Stimulated activated CD4-positive, alpha-beta T cell treated with anti-CD3 and anti-CD28 coated beads, Interleukin-12 subunit alpha, Interleukin-12 subunit beta, amount 100 ng/mL, for 48 hours (primary cell): ENCODE measurements at regions not wholly inside any gene's neighbourhood (a gene's known extent, or its start where the extent isn't known, plus 50 kb on each side); places are given as distances from the start of the nearest gene placed in this dataset.

Experiments used
- DNase-seq, 3 donors: peaks; one replicate each; pipeline ENCODE4 v3.0.0-alpha.2; 2020; ENCODE audit warnings: low read depth in 2 of 3, low spot score in 1 of 3

DNA sequence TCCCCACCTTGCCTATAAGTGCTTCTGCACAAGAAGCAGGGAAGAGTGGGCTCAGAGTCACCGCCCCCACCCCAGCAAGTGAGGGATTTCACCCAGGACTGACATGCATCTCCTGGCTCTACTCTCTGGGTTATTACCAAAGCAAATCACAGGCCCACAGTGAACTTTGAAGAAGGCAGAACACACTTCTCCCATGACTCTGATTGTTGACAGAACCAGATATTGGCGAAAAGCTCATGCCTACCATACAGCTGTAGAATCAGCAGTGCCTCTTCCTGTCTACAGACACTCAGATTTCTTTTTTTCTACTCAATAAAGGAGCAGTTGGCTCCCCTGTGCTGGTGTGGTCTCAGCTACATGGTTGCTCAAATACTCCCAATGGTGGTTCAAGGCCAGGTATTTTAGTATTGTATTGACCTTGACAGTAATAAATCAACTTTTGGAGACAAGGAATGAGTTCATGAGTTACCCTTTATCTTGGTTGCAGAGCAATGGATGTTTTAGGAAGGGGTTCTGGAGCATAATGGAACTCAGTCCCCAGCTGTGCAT lies 512.9 kb upstream of the ID2 start:
- no peak for DNase-seq

DNA sequence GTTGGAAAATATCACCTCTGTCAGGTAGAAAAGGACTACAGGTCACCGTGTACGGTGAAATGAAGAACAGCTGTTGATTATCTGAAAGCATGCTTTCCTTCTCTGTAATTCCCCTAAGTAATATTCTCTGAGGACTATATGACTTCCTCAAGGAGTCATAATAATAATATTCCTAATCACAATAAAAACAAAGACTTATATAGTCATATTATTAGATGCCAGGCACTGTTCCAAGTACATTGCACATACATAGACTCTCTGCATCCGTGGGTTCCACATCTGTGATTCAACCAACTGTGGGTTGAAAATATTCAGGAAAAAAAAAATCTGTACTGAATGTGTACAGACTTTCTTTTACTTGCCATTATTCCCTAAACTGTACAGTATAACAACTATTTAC lies 512.4 kb upstream of the ID2 start:
- no peak for DNase-seq

DNA sequence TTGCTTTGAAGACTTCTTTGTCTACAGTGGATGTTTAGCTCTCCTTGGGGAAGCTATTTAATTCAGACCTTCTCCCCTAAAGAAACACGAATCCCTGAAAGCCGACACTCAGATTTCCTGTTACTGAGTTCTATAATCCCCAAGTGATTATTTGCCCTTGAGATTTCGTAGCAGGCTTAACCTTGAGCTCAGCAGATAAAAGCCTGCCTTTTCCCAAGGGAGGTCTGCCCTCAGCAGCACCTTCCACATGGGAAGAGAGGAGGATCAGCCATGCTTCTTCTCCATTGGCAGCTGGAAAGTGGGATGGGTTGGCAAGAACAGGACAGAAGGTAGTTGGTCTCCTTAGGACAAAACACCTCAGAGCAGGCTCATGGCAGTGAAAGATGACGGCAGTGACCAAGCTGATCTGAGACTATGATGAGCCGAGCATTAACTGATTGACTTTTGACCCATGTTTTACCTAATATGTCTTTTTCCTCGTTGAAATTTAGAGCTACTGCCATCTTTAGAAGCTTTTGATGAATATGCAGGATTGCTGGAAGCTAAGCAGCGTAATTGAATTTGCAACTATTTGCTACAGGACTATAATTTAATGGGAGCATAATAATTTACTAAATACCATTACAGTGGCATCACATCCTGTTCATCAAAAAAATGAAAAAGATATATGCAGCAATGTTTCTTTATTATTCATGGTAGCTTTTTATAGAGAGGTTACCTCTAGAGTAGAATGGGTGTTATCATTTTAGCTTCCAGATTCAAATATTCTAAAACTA lies 511.1 kb upstream of the ID2 start:
- DNase-seq = no peak

DNA sequence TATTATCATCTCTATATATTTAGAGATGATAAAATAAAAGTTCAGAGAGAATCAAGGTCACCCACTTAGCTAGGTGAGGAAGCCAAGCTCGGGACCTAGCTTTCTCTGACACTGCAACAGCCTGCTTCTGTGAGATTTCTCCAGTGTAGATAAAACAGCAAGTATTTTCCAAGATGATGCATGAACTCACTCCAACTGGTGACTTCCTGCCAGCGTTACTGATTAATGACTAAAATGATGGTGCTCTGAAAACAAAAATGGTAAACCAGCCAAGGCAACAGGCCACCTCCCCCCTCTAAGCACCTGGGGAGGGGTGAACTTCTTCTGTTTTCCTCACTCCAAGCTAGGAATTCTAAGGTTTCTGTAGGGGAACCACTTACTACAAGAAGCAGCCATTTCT lies 510.2 kb upstream of the ID2 start:
- no peak for DNase-seq

DNA sequence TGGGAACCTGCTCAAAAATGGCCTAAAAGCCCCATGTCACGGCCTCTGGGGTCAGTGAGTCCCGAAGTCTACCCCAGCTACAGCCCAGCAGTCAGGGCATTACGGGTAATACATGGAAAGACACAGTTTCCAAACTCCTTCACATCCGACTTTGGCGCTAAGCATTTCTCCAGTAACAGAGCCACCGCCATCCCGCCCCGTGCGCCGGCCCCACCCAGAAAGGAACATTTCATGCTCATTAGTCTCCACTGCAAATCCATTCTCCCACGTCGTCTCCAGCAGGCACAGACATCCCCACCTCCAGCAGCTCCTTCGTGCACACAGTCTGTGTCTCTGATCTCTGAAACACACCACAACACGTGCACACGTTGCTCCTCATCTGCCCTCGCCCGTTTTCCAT lies 509.2 kb upstream of the ID2 start:
- DNase-seq = no peak

DNA sequence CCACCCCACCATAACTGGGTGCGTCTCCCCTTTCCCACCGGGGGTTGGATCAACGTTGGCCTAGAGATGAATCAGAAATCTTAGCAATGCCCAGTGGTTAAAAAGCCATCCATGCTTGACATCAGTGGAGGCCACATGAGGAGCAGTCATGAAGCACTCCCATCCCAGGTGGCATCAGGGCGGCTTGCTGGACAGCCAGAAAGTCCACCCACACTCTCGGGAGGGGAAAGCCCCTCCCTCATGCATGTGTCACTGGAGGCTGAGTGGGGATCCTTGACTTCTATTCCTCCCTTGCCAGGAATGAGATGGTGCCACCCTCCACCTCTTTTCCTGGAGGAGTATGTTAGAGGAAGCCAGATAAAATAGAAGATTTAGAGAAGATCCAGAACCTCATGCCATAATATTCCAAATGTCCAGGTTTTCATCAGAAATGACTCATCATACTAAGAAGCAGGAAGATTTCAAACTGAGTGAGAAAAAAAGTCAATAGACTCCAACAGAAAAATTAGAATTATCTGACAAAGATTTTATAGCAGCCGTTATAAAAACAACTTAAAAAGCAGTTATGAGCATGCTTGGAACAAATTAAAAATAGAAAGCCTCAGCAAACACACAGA lies 507.1 kb upstream of the ID2 start:
- no peak for DNase-seq

DNA sequence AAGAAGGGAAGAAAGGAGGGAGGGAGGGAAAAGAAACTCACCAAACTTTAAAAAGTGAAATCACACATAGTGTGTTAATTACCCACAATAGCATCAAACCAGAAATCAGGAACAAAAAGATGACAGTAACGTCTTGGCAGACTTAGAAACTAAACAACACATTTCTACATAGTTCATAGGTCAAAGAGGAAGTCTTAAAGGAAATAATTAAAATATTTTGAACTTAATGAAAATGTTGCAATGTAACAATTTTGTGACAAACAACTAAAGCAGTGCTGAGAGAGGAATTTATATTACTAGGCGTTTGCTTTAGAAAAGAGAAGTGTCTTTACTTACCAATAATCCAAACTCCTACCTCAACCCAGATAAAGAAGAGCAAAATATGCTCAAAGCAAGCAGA lies 505.0 kb upstream of the ID2 start:
- DNase-seq = no peak

DNA sequence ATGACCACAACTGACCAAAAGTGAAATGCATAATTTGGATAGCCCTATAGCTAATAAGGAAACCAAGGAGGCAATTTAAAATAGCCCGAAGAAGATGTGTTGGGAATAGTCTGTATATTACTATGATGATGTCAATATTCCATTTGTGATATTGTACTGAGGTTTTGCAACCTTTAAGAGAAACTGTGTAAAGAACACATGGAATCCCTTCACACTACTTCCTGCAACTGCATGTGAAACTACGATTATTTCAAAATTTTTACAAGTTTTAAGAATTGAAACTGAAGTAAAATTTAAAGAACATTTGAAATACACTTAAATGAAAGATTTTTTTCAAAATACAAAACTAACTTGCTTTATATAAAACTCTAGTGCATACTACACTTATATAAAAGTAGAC lies 504.3 kb upstream of the ID2 start:
- DNase-seq = no peak

DNA sequence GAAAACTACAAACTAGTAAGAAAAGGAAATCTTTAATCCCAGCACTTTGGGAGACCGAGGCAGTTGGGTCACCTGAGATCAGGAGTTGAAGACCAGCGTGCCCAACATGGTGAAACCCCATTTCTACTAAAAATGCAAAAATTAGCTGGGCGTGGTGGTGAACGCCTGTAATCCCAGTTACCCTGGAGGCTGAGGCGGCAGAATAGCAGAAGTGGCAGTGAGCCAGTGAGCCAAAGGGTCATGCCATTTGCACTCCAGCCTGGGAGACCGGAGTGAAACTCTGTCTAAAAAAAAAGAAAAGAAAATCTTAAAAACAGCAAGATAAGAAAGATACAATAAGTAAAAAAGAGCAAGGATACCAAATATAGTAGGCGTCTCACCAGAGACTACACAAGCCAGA lies 502.9 kb upstream of the ID2 start:
- DNase-seq = no peak

DNA sequence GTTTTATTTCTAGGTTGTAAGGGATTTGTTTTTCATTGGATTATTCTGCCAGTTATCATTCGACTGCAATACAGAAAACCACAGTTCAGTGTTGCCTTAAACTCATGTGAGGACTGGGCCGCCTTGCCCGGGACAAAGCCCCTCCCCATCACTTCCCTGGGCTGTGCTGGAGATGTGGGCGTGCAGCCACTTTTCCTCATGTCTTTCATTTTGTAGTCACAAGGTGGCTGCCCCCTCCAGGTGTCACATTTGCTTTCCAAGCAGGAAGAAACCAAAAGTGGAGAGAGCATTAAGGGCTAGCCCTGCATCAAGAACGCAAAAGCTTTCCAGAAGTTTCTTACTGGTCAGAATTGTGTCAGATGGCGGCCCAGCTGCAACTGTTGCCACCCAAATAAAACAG lies 492.5 kb upstream of the ID2 start:
- DNase-seq = no peak

DNA sequence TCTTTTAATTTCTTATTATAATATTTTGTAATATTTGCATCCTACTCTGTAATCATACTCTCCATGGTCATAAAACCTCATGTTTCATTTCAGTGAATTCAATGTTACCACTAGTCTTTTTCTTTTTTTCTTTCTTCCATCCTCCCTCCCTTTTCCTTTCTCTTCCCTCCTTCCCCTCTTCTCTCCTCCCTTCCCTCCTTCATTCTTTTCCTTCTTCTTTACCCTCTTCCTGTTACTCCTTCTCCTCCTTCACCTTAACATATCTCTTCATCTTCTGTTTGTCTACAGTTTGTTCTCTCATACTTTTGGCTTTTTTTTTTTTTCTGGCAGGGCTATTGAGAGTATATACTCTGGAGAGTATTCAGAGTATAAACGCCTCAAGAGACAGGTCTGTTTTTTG lies 491.6 kb upstream of the ID2 start:
- no peak for DNase-seq

DNA sequence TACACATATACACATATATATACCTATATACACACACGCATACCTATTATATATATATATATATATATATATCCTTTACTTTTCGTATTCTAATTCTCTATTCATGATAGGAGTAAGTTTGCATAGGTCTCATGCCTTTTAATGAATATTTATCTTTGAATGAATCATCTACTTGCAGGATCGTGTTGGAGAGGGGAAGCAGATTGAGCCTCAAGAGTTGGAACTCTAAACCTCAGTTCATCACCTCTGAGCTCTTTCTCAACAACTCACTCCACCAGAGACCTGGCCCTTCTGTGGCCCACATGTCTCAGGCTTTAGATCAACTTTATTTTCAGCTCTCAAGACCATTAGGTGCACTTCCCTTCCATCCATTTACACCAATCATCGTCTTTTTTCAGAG lies 490.4 kb upstream of the ID2 start:
- DNase-seq = no peak

DNA sequence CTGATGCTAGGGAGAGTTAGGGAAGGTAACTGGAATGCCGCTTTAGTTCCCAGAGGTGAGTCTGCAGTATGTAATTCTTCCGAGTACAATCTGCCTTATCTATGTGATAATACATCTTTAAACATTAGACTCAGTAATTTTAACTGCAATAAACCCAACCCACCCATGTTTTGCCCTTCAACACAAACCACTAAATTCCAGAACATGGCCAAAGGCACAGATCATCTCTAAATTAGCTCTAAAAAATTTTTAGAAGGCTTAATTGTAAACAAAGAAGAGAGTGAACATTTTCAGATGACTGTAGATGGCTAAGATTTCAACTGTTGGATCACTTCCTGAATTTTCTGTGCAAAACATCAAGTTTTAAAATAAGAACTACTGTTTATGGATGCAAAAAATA lies 488.7 kb upstream of the ID2 start:
- no peak for DNase-seq

DNA sequence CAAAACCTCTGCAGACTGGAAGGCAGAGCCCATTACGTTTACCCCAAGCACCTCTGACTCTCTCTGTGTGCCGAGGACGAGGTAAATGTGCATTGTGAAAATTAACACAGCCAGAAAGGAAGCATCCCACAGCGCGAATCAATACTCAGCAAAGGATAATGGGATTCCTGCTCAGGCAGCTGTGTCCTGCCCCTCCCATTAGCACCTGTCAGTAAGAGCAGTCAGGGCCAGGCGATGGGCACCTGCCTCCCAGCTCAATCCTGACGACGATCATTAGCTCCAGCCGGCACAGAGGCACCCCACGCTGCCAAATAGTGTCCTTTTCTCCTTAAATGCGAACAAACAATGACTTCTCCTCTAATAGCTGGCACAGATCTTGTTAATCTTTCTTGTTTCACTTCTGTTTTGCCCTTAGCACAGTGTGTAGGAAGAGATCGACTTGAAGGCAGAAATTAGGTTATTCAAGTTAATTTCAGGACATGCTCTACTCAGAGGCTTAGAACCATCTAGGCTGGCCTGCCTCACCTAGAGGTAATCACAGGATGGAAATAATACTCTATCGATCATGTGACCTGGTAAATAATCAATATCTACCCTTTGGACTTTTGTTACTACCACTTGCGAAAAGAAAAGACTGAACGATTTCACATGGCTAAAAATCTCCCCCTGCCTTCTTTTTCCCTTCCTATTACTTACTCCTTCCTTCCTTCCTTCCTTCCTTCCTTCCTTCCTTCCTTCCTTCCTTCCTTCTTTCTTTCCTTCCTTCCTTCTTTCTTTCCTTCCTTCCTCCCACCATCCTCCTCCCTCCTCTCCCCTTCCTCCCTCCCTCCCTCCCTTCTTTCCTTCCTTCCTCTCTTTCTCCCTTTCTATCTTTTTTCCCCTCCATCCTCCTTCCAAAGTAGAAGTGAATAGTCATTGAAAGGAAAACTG lies 487.9 kb upstream of the ID2 start:
- DNase-seq = no peak

DNA sequence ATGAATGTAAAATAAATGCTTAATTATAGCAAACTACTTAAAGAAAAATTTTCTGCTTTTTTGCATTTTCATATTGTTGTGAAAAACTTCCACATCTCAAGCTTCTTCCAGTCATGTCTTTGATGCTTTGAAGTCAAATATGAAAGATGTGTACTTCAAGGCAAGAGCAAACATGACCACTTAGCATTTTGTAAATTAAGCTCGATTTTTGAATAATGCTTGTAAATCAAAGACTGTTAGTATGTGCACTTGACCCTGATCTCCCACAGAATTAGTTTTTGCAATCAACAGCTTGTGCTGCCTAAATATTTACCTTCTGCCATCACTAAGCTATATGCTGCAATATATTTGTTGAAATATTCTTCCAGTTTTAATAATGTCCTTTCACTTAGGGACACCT lies 486.1 kb upstream of the ID2 start:
- no peak for DNase-seq

DNA sequence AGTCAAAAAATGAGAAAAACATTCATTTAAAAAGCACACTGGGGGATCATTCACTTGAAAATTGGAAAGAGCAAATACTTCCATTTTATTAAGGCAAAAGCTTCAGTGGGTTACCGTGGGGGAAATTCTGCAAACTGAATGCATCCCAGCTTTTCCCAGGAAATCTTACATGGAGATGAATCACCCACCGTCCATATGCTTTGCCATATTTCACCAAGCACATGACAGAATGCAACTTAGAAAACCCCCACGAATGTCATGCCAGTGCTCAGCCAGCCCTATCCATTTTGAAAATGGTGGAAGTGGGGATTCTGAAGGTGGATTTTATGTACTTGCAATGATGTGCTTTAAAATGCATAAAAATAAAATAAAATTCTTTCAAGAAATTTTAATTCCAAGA lies 485.5 kb upstream of the ID2 start:
- no peak for DNase-seq

DNA sequence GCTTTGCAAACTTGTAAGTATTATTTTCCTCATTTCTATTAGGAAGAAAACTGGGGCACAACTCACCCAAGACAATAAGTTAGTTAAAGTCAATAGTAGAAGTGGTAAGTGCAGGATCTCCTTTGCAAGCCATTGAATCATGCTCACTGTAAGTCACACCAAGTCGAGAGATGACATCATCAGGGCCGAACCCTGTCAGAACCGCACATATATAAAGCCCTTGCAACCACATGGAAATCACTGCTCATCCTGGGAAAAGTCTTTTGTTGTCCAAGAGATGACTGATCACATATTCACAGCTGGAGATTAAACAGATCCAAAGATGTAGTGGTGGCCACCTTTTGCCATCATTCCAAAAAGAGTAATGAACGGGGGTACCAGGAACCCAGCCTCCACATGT lies 484.8 kb upstream of the ID2 start:
- no peak for DNase-seq

DNA sequence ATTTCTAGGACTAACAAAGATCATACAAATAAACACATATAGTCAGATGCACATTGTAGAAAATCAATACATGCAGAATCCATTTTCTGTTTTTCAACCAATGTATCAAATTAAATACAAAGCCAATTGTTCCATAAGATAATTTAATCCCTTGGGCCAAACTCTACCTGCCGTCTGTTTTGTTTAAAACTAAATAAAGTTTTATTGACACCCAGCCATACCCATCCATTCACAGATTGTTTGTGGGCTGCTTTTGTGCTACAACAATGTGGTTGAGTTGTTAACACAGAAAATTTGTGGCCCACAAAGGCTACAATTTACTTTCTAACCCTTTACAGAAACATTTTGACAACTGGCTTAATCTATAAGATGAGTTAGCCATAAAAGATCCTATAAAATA lies 484.0 kb upstream of the ID2 start:
- no peak for DNase-seq

DNA sequence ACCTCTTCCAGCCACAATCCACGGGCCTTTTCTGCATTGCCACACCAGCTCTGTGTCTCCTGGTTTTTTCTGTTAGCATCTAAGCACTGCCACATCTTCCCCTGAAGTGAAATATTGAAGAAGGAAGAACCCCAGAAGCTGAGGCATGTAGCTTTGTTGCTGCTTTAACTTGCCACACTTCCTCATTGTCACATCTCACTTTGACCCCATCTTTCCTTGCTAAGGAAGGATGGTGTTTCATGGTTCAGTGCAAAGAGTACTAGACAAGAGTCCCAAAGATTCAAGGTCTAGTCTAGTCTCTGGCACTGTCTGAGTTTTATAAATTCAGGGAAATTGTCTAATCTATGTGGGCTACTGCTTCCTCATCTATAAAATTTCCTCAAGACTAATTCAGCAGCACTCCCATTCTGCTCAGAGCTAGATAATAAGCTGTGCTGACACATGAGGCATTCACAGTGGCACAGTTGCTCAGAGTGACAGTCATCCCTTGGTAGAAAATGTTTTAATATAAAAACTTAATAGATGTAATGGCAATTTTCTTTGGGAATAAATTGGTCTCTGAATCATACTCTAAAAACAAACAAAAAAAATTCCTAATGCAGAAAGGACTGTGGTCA lies 483.0 kb upstream of the ID2 start:
- DNase-seq = no peak

DNA sequence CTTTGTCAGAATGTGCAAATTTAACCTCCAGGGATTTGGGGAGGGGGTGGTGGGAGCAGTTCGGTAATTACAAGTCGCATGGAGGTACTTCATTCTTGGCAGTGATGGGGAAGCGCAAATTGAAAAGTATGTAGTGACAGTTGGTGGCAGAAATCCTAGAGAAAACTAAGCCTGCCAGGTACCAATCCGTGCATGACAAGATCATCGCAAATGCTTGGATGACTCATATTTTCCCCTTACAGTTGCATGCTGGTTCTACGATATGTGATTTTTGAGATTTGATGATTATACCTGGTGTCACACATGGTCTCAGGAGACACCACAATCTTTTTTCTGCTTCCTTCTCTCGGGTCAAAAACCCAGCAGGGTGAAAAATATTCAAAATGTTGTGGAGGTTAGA lies 479.7 kb upstream of the ID2 start:
- DNase-seq = no peak

DNA sequence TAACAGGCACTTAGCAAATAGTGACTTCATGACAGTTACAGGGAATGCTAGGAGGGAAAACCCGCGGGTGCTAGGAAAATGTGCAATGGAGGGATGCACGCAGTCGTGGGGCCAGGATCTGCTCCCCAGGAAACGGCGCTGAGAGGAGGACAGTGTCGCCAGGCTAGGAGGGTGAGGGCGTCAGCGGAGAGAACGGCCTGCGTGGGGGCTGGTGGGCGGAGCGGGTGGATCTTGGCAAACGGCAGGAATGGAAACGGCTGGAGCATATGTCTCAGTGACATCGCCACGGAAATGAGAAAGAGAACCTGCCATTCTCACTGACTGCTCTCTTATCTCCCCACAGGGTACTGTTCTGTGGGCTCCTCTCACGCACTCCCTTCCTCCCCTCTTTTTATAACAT lies 478.5 kb upstream of the ID2 start:
- DNase-seq = no peak
